ENCODE measurements at regions not wholly inside any gene's neighbourhood (a gene's known extent, or its start where the extent isn't known, plus 50 kb on each side); places are given as distances from the start of the nearest gene placed in this dataset.
"Not testable (repeated sequence)": the region's sequence is repeated elsewhere in the genome, so short reads cannot be mapped to it uniquely, and the experiment has no call there.

DNA sequence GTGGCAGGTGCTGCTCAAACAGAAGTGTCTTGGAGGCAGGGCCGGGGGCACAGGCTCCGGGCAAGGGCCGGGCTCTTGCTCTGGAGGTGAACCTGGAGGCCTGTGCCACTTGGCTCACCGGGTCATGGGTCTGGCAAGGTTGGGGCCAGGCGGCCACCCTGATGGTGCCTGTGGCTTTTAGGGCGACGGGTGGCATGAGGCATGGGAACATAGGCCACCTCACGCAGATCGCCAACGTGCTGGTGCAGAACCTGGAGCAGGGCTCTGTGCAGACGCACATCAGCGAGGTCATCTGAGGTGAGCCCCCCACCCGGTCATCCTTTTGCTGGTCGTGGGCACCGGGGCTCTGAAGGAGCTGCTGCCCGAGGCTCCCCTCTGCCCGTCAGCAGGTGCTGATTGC is 202.7 kb downstream of the LIPI start:
- DNase-seq = not testable (repeated sequence)

DNA sequence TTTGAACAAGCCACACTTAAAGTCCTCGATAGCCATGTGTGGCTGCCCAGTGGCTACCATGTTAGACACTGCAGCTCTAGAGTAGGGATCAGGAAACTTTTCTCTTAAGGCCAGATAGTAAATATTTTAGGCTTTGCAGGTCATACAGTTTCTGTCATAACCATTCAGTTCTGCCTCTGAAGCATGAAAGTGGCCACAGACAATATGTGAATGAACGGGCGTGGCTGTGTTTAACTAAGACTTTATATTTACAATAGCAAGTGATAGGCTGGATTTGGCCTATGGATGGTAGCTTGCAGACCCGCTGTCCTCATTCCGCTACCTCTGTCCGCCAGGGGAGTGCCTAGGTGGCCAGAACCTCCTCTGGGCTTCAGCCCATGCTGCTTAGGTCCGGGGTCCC is 204.6 kb downstream of the LIPI start:
- DNase-seq = not testable (repeated sequence)

DNA sequence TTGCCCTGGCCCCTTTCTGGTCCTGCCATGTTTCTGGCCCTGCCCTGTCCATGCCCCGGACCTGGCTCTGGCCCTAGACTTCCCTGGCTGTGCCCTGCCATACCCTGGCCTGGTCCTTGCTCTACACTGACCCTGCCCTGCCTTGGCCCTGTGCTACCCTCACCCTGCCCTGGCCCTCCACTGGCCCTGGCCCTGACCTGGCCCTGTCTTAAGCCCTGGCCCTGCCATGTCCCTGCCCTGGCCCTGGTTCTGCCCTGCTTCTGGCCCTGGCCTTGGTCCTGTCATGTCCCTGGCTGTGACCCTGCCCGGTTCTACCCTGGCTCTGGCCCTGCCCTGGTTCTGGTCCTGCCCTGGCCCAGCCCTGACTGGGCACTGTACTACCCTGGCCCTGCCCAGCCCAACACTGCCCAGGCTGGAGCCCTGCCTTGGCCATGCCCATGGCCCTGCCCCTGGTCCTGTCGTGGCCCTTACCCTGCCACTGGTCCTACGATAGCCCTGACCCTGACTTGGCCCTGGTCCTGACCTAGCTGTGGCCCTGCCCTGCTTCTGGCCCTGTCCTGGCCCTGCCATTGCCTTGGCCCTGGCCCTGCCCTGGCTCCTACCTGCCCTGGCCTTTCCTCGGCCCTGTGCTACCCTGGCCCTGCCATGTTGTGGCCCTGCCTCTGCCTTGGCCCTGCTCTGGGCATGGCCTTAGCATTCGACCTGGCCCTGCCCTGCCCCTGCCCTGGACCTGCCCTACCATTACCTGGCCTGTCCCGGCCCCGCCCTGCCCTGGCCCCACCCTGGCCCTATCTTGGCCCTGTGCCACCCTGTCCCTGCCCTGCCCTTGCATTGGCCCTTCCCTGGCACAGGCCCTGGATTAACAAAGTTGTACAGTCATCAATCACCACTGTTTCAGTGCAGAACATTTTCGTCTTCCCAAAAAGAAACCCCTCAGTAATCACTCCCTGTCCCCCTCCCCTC is 223.5 kb downstream of the LIPI start:
- DNase-seq = not testable (repeated sequence)

DNA sequence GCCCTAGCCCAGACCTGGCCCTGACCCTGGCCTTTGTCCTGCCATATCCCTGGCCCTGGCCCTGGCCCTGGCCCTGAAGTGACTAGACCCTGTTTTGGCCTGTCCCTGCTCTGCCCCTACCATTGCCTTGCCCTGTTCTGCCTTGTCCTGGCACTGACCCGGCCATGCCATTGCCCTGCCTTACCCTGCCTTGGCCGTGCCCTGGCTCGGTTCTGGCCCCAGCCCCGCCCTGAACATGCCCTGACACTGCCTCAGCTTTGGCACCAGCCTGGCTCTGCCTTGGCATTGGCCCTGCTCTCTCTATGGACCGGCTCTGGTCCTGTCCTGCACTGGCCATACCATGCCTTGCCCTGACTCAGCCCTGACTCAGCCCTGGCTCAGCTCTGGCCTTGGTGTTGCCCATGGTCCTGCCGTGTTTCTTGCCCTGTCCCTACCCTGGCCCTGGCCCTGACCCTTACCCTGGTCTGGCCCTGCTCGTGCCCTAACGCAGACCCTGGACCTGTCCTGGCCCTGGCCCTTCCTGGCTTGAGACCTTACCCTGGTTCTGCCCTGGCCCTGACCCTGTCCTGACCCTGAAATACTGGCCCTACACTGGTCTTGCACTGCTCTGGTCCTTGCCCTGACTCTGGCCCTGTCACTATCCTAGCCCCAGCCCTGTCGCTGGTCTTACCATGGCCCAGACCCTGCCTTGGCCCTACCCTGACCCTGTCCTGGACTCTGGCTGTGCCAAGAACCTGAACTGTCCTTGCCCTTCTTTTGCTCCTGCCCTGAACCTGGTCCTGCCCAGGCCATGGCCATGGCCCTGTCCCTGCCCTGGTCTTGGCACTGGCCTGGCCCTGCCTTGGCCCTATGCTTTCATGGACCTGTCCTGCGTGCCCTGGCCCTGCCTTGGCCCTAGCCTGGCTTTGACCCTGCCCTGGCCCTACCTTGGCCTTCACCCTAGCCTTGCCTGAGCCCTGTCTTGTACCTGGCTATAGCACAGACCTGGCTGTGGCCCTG is 224.6 kb downstream of the LIPI start:
- DNase-seq = not testable (repeated sequence)

DNA sequence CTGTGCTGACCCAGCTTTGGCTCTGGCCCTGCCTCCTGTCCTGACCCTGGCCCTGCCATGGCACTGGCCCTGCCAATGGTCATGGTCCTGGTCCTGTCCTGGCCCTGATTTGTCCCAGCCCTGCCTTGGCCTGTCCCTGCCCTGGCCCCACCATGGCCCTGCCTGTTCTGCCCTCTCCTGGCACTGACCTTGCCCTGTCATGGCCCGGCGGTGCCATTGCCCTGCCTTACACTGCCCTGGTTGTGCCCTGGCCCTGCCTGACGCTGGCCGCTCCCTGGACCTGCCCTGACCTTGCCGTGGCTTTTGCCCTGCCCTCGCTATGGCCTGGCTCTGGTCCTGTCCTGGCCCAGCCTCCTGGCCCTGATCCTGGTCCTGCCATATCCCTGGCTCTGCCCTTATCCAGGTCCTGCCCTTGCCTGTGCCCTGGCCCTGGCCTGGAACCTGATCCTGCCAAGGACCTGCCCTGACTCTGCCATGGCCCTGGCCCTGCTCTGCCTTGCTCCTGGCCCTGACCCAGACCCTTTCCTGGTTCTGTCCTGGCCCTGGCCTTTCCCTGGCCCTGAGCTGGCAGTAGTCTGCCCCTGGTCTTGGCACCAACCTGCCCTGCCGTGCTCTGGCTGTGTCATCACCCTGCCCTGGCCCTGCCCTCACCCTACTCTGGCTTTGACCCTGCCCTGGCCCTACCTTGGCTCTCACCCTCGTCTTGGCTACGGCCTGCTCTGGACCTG is 225.5 kb downstream of the LIPI start:
- not testable (repeated sequence) for DNase-seq

DNA sequence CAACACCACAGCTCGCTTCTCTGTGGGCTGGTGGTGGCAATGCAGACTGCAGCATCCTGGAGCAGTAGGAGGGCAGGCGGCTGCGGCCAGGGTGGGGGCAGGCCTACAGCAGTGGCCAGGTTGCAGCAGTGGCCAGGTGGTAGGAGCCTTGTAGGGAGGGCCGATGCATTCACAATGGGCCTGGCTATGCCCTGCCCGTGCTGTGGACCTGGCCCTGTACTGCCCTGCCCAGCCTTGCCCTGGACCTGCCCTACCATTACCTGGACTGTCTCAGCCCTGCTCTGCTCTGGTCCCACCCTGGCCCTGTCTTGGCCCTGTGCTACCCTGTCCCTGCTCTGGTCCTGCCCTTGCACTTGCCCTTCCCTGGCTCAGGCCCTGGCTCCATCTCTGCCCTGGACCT is 226.0 kb downstream of the LIPI start:
- not testable (repeated sequence) for DNase-seq

DNA sequence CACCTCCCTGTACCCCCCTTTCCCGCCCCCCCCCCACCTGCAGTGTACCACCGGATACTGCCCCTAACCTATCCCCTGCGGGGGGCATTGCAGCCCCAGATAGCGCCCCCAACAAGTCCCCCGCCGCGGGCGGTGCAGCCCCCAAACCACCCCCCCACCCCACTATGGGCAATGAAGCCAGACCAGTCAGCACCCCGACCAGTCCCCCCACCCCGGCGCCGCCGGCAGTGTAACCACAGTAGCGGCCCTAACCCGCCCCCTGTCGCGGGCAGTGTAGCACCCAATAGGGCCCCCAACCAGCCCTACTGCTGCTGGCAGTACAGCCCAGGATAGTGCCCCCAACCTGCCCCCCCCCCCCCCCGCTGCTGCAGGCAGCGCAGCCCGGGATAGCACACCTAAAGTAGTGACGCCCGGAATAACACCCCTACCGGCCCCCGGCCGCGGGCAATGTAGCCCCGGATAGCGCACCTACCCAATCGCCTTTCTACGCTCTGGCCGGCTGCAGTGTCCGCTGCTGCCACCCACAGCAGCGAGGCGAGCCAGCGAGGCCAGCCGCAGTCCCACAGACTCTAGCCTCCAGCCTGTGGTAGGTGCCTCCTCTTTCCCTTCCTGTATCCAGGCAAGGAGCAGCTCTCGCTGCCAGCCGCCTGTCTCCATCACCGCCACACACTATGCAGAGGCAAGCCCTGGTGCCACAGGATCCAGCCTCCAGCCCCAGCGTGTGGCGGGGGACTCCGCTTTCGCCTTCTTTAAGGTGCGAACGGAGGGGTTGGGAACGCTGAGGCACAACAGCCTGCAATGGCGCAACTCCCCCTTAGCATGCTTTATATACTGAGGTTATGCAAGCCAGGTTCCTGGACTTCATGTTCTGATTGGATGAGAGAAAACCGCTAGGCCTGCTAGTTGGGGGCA is 229.3 kb downstream of the LIPI start:
- DNase-seq = not testable (repeated sequence)

DNA sequence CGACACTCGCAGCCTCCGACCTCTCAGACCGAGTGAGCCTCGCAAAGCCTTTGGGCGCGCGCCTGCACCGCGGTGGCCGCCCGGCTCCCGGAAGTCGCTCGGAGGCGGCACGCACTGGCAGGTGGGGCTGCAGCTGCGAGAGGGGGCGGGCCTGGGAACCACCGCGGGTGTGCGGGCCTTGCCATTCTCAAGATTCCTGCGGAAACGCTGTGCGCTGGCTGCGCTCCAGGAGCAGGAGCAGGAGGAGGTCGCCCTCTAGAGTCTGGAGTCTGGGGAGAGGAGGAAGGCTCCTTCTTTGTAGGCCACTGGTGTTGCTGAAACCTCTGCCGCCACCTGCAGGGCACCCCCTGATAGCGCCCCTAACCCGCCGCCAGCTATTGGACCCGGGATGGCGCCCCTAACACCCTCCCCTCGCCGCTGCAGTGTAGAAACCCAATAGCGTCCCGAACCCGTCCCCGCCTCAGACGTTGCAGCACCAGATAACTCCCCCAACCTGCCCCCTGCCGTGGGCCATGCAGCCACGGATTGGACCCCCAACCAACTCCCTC is 230.6 kb downstream of the LIPI start:
- DNase-seq = not testable (repeated sequence)

DNA sequence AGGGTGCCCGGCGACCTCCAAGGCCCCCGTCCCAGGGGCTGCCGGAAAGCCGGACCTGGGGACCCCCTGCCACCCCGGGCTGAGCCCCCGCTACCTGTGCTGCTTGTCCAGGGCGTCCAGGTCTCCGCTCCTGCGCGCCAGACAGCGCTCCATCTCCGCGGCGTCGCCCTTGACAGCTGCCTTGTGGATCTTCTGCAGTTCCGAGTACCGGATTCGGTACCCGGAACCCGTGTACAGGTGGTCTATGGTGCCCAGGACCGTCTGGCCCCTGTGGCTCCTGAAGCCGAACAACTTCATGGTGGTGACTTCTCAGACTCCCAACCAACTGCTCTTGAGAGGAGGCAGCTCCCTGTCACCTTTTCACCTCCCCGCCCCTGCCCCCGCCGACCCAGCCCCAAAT is 231.1 kb downstream of the LIPI start:
- not testable (repeated sequence) for DNase-seq

DNA sequence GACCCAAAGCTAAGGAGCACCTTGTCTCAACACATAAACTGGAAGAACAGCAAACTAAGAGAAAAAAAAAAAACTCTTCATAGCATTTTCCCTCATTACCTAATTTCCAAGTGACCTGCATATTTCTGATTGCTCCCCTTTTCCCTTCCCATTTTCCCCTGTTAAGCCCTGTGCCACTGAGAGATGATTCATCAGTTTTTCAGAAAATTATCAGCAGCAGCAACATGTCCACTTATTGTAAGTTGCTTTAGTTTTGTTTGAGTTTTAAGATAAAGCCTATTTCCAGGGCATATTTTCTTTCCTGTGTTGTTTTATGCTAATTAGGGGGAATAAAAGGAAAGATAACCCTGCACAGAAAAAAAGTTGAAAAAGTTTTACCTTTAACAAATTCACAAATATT is 236.2 kb downstream of the LIPI start:
- not testable (repeated sequence) for DNase-seq

DNA sequence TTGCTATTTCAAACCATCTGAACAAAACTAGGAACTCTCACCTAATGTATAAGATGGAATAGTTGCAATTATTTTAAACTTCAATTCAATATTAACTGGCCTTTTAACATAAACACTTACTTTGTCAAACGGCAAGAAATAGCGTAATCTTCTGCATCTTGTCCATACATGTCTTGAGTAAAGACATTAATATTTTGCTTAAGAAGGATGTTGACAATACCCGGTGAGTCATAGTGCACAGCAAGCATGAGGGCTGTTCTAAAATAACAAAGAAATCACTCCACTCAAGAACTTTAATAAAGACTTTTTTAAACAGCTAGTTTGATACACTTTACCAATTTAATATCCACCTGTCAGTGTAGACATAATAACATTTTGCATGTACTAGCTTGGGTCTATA is 240.9 kb downstream of the LIPI start:
- DNase-seq = not testable (repeated sequence)

DNA sequence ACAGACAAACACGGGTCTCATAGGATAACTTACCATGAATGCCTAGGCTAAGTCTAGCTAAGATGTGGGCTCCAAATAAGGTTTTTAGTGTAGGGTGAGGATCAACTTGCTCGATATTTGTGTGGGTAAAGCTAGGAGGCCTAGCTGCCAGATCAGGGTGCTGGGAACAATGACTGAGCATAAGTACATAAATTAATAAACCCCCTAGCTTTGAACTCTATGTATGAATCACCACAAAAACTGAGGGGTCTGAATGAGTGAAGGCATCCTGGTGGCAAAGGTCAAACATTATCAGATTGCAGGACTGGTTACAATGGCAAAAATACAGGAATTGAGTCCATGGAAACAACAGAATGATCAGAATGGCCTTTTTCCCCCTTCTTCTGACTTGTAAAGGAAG is 241.8 kb downstream of the LIPI start:
- not testable (repeated sequence) for DNase-seq

DNA sequence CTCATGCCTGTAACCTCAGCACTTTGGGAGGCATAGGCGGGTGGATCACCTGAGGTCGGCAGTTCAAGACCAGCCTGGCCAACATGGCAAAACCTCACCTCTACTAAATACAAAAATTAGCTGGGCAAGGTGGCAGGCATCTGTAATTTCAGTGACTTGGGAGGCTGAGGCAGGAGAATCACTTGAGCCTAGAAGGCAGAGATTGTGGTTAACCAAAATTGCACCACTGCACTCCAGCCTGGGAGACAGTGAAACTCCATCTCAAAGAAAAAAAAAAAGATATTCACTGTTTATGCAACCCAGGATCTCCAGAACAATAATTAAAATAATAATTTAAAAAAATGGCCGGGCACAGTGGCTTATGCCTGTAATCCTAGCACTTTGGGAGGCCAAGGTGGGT is 247.5 kb downstream of the LIPI start:
- DNase-seq = not testable (repeated sequence)

DNA sequence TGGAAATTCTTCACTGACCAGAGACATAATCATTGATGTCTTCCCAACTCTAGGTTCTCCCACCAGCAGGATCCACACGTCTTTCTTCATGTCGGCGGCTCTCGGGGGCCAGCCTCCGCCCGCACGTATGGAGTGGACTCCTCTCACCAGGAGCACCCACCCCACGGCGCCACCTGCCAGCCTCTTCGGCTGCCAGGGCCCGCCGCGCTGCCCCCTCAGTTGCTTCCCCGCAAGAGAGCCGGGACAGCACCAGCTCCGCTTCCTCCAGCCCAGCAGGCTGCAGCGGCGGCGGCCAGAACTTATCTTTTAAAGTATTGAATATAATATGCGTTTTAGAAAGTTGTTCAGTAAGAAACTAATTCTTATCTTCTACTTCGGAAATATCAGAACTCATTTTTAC is 273.5 kb downstream of the LIPI start:
- no peak for DNase-seq

DNA sequence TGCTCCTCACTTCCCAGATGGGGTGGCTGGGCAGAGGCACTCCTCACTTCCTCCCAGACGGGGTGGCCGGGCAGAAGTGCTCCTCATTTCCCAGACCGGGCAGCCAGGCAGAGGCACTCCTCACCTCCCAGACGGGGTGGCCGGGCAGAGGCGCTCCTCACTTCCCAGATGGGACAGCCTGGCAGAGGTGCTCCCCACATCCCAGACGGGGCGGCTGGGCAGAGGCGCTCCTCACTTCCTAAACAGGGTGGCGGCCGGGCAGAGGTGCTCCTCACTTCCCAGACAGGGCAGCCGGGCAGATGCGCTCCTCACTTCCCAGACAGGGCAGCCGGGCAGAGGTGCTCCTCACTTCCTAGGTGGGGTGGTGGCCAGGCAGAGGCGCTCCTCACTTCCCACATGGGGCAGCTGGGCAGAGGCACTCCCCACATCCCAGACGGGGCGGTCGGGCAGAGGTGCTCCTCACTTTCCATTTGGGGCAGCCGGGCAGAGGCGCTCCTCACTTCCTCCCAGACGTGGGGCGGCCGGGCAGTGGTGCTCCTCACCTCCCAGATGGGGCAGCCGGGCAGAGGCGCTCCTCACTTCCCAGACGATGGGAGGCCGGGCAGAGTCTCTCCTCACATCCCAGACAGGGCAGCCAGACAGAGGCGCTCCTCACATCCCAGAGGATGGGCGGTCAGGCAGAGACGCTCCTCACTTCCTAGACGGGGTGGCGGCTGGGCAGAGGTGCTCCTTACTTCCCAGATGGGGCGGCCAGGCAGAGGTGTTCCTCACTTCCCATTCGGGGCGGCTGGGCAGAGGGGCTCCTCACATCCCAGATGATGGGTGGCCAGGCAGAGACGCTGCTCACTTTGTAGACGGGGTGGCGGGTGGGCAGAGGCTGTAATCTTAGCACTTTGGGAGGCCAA is 274.5 kb downstream of the LIPI start:
- not testable (repeated sequence) for DNase-seq

DNA sequence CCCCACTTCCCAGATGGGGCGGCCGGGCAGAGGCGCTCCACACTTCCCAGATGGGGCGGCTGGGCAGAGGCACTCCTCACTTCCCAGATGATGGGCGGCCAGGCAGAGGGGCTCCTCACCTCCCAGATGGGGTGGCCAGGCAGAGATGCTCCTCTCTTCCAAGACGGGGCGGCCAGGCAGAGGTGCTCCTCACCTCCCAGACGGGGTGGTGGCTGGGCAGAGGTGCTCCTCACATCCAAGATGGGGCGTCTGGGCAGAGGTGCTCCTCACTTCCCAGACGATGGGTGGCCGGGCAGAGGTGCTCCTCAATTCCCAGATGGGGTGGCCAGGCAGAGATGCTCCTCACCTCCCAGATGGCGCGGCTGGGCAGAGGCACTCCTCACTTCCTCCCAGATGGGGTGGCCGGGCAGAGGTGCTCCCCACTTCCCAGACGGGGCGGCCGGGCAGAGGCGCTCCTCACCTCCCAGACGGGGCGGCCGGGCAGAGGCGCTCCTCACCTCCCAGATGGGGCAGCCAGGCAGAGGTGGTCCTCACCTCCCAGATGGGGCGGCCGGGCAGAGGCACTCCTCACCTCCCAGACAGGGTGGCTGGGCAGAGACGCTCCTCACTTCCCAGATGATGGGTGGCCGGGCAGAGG is 275.2 kb downstream of the LIPI start:
- not testable (repeated sequence) for DNase-seq

DNA sequence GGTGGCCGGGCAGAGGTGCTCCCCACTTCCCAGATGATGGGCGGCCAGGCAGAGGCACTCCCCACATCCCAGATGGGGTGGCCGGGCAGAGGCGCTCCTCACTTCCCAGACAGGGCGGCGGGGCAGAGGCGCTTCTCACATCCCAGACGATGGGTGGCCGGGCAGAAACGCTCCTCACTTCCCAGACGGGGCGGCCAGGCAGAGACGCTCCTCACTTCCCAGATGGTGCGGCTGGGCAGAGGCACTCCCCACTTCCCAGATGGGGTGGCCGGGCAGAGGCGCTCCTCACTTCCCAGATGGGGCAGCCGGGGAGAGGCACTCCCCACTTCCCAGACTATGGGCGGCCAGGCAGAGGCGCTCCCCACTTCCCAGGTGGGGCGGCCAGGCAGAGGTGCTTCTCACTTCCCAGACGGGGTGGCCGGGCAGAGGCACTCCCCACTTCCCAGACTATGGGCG is 275.8 kb downstream of the LIPI start:
- DNase-seq = not testable (repeated sequence)

DNA sequence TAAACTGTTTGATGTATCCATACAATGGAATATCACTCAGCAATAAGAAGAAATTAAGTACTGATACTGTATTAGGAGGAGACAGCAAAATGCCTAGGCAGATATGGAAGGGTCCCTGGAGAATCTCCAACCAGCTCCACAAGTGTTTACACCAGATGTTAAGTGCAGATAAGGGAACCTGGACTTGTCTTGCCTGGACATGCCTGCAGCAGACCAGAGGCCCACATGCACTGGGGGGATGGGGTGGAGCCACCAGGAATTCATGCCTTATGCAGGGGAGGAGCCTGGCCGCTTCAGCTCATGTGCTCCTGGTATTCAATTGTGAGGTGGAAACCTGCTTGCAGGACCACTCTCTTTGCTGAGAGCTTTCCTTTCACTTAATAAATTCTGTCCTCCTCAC is 287.6 kb downstream of the LIPI start:
- DNase-seq = not testable (repeated sequence)

DNA sequence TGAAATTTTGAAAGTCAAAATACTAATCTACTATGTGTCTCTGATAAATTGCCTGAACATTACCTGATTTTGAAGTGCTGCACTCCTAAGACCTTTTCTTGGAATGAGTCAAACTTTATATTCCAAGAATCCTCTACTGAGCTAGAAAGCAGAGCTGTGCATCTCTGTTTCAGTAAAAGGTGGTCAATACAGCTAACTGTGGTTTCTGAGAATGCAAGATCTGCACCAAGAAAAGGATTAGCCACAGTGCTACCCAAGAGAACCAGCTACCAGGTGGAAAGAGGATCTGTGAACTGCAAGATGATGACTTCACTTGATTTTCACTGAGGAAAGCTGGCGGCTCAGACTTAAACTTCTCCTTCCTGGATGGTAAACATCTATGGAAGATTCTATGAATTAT is 289.3 kb downstream of the LIPI start:
- DNase-seq = not testable (repeated sequence)

All from NCI-H1048 (cell line).